Head of caudate nucleus (tissue), 42 donors: ENCODE measurements at regions not wholly inside any gene's neighbourhood (a gene's known extent, or its start where the extent isn't known, plus 50 kb on each side); places are given as distances from the start of the nearest gene placed in this dataset.
A peak's percentile ranks its signal among the peaks of the same experiment; 100 is the strongest.

Source experiments
- DNase-seq, 42 donors: peaks; one replicate each; pipeline versions ENCODE4 v3.0.0 to v3.0.0-alpha.2; 2020 to 2021; ENCODE audit warnings: mixed read lengths in 7 of 42
- intact Hi-C: fragments of 100-400 bp; cut with DNase I; formaldehyde crosslinking; loops from one replicate; pipeline ENCODE4 v1.15.0; 2022

DNA sequence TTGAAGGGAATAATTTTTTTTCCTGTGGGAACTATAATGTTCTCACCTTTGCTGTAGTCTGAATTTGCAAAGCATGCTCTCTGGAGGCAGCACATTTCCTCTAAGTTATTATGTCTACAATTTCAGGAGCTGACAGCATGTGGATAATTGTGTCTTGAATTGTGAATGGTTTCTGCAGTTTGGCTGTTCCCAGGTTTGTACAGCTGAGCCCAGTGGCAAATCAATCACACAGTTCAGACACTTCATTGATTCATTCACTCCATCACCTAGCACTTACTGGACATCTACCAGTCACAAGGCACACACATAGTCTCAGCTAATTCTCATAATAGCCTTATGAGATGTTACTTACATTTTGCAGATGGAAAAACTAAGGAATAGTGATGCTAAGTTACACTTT lies 219.0 kb upstream of the ROPN1 start:
- peak in 1 of 42 donors; percentile 18 for DNase-seq
- intact Hi-C loops: no loop called here

- intact Hi-C loops: no loop called here
Observed at GRCh38 chr3:124213641-124214040, 221.7 kb upstream of the ROPN1 start.

DNA sequence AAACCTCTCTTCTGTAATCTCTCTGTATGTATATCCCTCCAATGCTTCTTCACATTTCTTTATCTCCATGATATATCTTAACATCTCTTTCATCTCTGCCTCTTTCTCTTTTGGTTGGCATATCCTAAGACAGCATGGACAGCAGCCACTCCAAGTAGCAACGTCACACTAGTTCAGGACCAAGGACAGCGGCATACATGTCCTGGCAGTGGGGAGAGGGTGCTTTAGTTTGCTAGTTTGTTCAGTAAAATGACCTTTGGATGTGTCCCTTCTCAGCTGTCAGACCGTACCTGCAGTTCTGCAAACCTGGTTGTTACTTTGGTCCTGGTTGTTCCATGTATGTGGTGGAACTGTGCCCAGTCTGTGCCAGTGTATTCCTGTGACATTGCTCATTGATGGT lies 225.6 kb upstream of the ROPN1 start:
- intact Hi-C loops: no loop called here
- DNase-seq: peak in 5 of 42 donors; percentile 5 to 53 (median 23)

More at GRCh38 chr3:124213641-124214040, 221.7 kb upstream of the ROPN1 start:
- no peak for DNase-seq

GRCh38 chr3:124221422-124221821 lies 229.5 kb upstream of the ROPN1 start:
- intact Hi-C loops: no loop called here
- DNase-seq: no peak

DNA sequence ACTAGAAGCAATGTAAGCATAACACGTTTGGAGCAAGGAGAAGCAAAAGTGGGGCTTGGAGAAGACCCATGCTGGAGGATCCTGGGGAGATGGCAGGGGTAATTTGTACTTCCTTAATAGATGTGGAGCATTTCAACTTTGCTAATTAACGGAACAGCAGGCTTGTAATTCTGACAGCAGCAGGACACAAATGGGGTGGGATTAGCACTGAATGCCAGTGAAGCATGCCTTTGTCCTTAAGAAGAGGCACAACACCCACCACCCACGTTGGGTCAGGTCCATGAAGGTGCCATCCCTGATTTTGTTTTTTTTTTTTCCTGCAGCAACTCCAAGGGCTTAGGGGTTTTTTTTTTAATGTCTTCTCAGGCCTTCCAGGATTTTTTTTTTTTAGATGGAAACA lies 231.9 kb upstream of the ROPN1 start:
- no peak for DNase-seq
- intact Hi-C loops: no loop called here

DNA sequence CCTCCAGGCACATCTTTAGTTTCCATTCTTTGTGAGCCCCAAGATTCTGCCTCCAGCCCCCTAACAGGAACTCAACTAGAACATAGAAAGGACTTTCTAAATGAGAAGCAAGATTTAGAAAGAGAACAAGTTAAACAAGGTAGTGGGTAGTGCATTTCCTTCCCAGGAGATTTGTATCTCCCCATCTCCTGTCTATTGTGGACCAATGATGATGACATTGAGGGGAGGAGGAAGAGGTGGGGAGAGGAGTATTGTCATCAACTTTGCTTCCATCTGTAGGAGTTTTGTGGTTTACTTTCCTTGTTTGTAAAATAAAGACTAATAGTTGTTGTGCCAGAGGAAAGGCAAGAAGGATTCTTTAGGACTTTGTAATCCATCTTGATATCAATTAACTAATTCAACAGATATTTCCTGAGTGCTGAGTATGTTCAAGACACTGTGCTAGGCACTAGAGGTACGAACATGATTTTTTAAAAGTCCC lies 235.3 kb upstream of the ROPN1 start:
- no peak for DNase-seq
- intact Hi-C loops: no loop called here

- peak in 36 of 42 donors; percentile 3 to 86 (median 52) for DNase-seq
- intact Hi-C loops: no loop called here
Observed at GRCh38 chr3:124229420-124229819, 237.5 kb upstream of the ROPN1 start.

- DNase-seq: no peak
- intact Hi-C loops: no loop called here
Observed at GRCh38 chr3:124229836-124230235, 237.9 kb upstream of the ROPN1 start.

GRCh38 chr3:124230432-124230831 lies 238.5 kb upstream of the ROPN1 start:
- intact Hi-C loops: no loop called here

GRCh38 chr3:124230998-124231397 lies 239.1 kb upstream of the ROPN1 start:
- peak in 17 of 42 donors; percentile 7 to 48 (median 24) for DNase-seq
- intact Hi-C loops: no loop called here

More at GRCh38 chr3:124230432-124230831, 238.5 kb upstream of the ROPN1 start:
- no peak for DNase-seq

- no peak for DNase-seq
- intact Hi-C loops: no loop called here
Observed at GRCh38 chr3:124234852-124235252, 242.9 kb upstream of the ROPN1 start.

GRCh38 chr3:124235446-124235845 lies 243.5 kb upstream of the ROPN1 start:
- intact Hi-C loops: no loop called here
- DNase-seq: no peak

- intact Hi-C loops: no loop called here
- DNase-seq: no peak
Observed at GRCh38 chr3:124243177-124243859, 251.4 kb upstream of the ROPN1 start.

GRCh38 chr3:124246376-124246775 lies 254.5 kb upstream of the ROPN1 start:
- DNase-seq: no peak
- intact Hi-C loops: no loop called here

DNA sequence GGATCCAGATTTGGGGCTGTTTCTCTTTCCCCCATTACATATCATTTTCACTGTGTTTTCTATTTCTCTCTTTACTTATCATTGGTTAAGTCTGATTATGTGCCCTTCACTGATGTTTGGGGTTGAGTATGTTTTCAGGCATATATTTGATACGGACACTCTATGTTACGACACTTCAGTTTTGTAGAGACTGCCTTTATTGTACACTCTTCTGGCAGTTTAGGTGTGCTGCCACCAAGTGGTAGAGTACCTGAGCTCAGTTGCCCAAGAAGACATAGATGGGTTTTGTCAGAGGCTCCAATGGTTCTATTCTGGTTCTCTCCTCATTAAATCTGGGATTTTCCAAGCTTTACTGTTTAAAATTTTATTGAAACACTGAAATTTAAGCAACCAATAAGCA lies 255.0 kb upstream of the ROPN1 start:
- intact Hi-C loops: no loop called here
- peak in 3 of 42 donors; percentile 19 to 30 (median 21) for DNase-seq

- DNase-seq: peak in 4 of 42 donors; percentile 22 to 65 (median 39)
- intact Hi-C loops: no loop called here
Observed at GRCh38 chr3:124248471-124249028, 256.6 kb upstream of the ROPN1 start.

DNA sequence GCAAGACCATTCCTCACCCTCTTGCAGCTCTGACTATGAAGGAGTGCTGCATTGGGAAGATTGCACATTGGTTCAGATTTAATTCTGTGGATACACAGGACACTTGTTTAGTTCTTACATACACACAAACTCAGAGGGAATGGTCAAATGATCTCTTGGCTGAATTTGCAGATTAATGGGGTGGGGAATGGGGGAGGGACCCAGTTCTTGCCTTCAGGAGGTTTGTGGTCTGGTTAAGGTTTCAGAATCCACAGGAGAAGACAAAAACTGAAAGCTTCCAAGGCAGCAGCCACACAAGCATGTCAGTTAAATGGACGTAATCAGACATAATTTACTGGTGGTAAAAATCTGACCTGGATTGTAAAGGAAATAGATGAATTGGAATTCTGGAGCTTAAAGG lies 257.1 kb upstream of the ROPN1 start:
- intact Hi-C loops: no loop called here

GRCh38 chr3:124250053-124250452 lies 258.1 kb upstream of the ROPN1 start:
- intact Hi-C loops: no loop called here
- no peak for DNase-seq

More for the DNA sequence above, 257.1 kb upstream of the ROPN1 start:
- DNase-seq: no peak

- intact Hi-C loops: no loop called here
- DNase-seq: no peak
Observed at GRCh38 chr3:124256156-124256555, 264.2 kb upstream of the ROPN1 start.

DNA sequence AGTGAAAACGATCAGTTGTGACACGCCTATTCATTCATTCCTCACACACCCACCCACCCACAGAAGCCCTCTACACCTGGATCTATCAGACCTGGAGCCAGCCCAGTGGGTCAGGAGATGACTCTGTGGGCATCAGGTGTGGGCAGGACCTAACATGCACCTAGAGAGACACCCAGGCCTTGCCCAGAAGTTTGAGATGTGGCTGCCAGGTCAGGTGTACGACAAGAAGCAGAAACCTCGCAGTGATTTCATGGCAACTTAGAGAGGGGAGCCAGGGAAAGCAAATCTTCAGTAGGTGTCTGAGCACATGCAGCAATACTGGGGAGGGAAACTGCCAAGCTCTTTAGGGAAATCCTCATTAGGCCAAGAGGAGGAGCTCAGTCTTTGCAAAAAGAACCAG lies 264.7 kb upstream of the ROPN1 start:
- no peak for DNase-seq
- intact Hi-C loops: no loop called here

- no peak for DNase-seq
- intact Hi-C loops: no loop called here
Observed at GRCh38 chr3:124257336-124257864, 265.5 kb upstream of the ROPN1 start.
